ENCODE measurements at regions not wholly inside any gene's neighbourhood (a gene's known extent, or its start where the extent isn't known, plus 50 kb on each side); places are given as distances from the start of the nearest gene placed in this dataset.

GRCh38 chr6:22925920-22926789 is 356.8 kb downstream of the HDGFL1 start:
- no peak for TF ChIP-seq ZNF704 (tag by site-specific recombination; IDR thresholded peaks at IDR 0.05)
- no peak for TF ChIP-seq ZNF433 (tag by site-specific recombination; IDR thresholded peaks at IDR 0.05; ENCODE audit: low read depth)
- TF ChIP-seq PATZ1 (tag by site-specific recombination; IDR thresholded peaks at IDR 0.05), result no peak
- Histone ChIP-seq H3K27ac (ENCODE audit: extremely low read depth, low read depth, low read length) (no peak overlapping the region), H3K9me3 (ENCODE audit: control insufficient read depth, insufficient read depth, low read depth, low read length) (no peaks in the 10 kb centered on the region), H3K36me3 (ENCODE audit: control insufficient read depth in 2 of 2, insufficient read depth in 1 of 2, low read length in 2 of 2) (no peaks in the 10 kb centered on the region), H3K4me1 (ENCODE audit: control insufficient read depth, insufficient read depth, low read length) (no peaks in the 10 kb centered on the region), H3K4me3 (ENCODE audit: low read depth, low read length) (no peak overlapping the region)
- CTCF ChIA-PET, result interaction anchor here (1.1 kb wide), 1 partner anchor 26 kb away, joined by 3 read pairs; no protein-coding TSS in a partner anchor
- POLR2A ChIA-PET, result no interaction called here

GRCh38 chr6:22926790-22927354 is 357.5 kb downstream of the HDGFL1 start:
- H3K4me1 ChIP-seq (ENCODE audit: control insufficient read depth, insufficient read depth, low read length), result no peaks in the 10 kb centered on the region
- H3K9me3 ChIP-seq (ENCODE audit: control insufficient read depth, insufficient read depth, low read depth, low read length), result no peaks in the 10 kb centered on the region
- CTCF ChIA-PET, result interaction anchor here (0.6 kb wide), 1 partner anchor 539 kb away, joined by 3 read pairs; no protein-coding TSS in a partner anchor
- H3K36me3 ChIP-seq (ENCODE audit: control insufficient read depth in 2 of 2, insufficient read depth in 1 of 2, low read length in 2 of 2), result no peaks in the 10 kb centered on the region
- POLR2A ChIA-PET, result no interaction called here
- no peak overlapping the region for H3K4me3 ChIP-seq (ENCODE audit: low read depth, low read length)
- TF ChIP-seq BCL11B (tag by site-specific recombination; IDR thresholded peaks at IDR 0.05; ENCODE audit: low read depth) (no peak), ZNF488 (tag by site-specific recombination; IDR thresholded peaks at IDR 0.05) (no peak), ZNF585B (tag by site-specific recombination; IDR thresholded peaks at IDR 0.05) (no peak), ZIC2 (tag by site-specific recombination; IDR thresholded peaks at IDR 0.05) (no peak), ZNF416 (tag by site-specific recombination; IDR thresholded peaks at IDR 0.05) (no peak), ZNF184 (tag by site-specific recombination; IDR thresholded peaks at IDR 0.05) (no peak), ZNF221 (tag by site-specific recombination; IDR thresholded peaks at IDR 0.05; ENCODE audit: borderline replicate concordance) (no peak), SP7 (tag by site-specific recombination; IDR thresholded peaks at IDR 0.05) (no peak), ZFP69B (tag by site-specific recombination; IDR thresholded peaks at IDR 0.05) (no peak), ZXDB (tag by site-specific recombination; IDR thresholded peaks at IDR 0.05) (no peak), ZNF555 (tag by site-specific recombination; conservative IDR thresholded peaks at IDR 0.05) (no peak), ZNF155 (tag by site-specific recombination; IDR thresholded peaks at IDR 0.05) (no peak), ZBTB49 (tag by site-specific recombination; IDR thresholded peaks at IDR 0.05; ENCODE audit: low read depth) (no peak), ZSCAN23 (tag by site-specific recombination; IDR thresholded peaks at IDR 0.05) (no peak), BCL6B (tag by site-specific recombination; IDR thresholded peaks at IDR 0.05) (no peak), ZBTB11 (tag by site-specific recombination; conservative IDR thresholded peaks at IDR 0.05; ENCODE audit: low read depth) (no peak), ZNF394 (tag by site-specific recombination; IDR thresholded peaks at IDR 0.05; ENCODE audit: borderline replicate concordance) (no peak), EGR2 (tag by site-specific recombination; IDR thresholded peaks at IDR 0.05; ENCODE audit: low read depth) (no peak)
- no peak overlapping the region for H3K27ac ChIP-seq (ENCODE audit: extremely low read depth, low read depth, low read length)
